ENCODE measurements at regions not wholly inside any gene's neighbourhood (a gene's known extent, or its start where the extent isn't known, plus 50 kb on each side); places are given as distances from the start of the nearest gene placed in this dataset.

DNA sequence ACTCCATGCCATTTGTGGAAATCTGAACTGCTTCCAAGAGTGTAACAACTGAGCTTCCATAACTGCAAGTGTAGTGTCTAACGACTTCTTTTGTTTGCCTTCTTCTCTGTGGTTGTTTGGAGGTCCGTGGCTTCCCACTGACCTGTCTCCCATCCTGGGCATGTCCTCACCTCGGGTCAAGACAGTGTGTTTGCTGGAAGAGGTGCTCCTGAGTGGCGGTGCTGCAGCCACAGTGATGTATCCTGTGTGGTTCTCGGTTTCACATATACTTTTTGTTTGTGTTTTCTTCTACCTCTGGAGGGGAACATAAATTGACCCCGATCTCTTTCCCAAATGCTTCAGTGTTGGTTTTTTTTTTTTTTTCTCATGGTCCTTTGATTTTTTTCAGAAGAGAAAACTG, 84.7 kb upstream of the NPVF start:
- TF ChIP-seq CTCF (conservative IDR thresholded peaks at IDR 0.05; ENCODE audit: control insufficient read depth, insufficient read depth, low read depth, low read length): no peak
- DNase-seq (ENCODE audit: low read depth): no peak
- H3K4me3 ChIP-seq (ENCODE audit: control insufficient read depth, low read depth, low read length): no peak overlapping the region

DNA sequence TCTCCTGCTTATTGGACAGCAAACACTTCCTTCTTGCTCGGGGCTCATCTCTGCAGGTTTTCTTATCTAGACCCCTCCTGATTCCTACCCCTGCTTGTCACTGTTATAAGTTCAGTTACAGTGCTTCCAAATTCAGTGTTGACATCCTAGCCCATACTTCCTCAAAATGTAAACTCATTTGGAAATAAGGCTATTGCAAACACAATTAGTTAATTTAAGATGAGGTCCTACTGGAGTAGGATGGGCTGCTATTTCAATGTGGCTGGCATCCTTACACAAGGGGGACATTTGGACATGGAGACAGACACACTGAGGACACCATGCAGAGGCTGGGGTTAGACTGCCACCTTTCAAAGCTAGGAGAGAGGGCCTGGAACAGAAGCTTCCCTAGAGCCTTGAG, 85.2 kb upstream of the NPVF start:
- H3K4me3 ChIP-seq (ENCODE audit: control insufficient read depth, low read depth, low read length): no peak overlapping the region
- TF ChIP-seq CTCF (conservative IDR thresholded peaks at IDR 0.05; ENCODE audit: control insufficient read depth, insufficient read depth, low read depth, low read length): no peak
- DNase-seq (ENCODE audit: low read depth): no peak

- DNase-seq (ENCODE audit: low read depth): no peak
- TF ChIP-seq CTCF (conservative IDR thresholded peaks at IDR 0.05; ENCODE audit: control insufficient read depth, insufficient read depth, low read depth, low read length): no peak
- no peak overlapping the region for H3K4me3 ChIP-seq (ENCODE audit: control insufficient read depth, low read depth, low read length)
Measured at GRCh38 chr7:25314094-25314730, 85.9 kb upstream of the NPVF start.

DNA sequence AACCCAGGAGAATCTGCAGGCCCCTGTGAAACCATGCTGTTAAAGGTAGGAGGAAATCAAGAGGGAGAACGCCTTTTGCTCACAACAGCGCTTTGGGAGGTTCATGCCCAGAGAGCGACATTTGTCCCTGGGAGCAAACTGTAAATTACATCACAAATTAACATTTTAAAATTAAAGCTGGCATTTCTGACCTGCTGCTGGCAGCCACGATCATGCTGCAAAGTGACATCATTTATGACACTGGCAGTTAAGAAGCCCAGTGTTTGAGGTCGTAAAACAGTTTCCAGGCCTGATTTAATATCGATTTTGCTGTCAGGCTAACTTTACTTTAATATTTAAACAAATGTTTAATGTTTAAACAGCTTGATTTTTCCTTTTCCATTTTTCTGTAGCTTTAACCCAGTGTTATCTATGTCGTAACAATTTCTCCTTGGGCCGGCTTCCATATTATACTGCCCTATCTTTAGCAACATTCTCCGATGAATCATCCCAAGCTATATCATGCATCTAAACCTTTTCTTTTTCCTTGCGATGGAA, 86.5 kb upstream of the NPVF start:
- no peak overlapping the region for H3K4me3 ChIP-seq (ENCODE audit: control insufficient read depth, low read depth, low read length)
- TF ChIP-seq CTCF (conservative IDR thresholded peaks at IDR 0.05; ENCODE audit: control insufficient read depth, insufficient read depth, low read depth, low read length): no peak
- no peak for DNase-seq (ENCODE audit: low read depth)

DNA sequence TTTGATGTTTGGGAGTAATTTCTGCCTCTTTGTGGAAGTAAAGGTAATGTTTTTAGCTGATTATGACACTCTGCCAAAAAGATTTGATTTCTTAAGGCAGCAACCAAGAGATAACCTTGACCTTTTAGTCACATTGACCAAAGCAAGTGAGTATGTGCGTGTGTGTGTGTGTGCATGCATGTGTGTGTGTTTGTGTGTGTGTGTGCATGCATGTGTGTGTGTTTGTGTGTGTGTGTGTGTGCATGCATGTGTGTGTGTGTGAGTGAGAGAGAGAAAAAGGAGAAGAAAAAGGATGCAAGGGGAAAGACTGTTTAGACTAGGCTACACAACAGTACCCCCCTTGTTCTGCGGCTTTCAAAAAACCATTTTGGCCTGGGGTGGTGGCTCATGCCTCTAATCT, 88.1 kb upstream of the NPVF start:
- no peak overlapping the region for H3K4me3 ChIP-seq (ENCODE audit: control insufficient read depth, low read depth, low read length)
- no peak for TF ChIP-seq CTCF (conservative IDR thresholded peaks at IDR 0.05; ENCODE audit: control insufficient read depth, insufficient read depth, low read depth, low read length)
- no peak for DNase-seq (ENCODE audit: low read depth)

DNA sequence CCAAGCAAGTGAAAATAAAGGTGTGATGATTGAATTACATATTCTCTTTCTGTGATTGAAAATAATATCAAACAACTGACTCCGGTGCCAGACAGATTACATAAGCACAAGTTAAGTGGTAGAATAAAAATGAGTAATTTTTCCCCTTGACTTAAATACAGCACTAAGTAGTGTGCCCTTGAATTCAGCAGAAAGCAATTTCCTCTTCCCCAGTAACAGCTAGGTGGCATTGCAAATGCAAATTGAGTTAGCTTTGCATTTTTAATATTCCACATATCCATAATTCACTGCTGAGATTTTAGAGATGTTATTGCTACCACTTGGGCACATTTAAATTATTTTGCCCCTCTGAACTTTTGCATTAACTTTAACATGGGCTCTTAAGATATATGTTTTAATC, 89.8 kb upstream of the NPVF start:
- DNase-seq (ENCODE audit: low read depth): no peak
- no peak overlapping the region for H3K4me3 ChIP-seq (ENCODE audit: control insufficient read depth, low read depth, low read length)
- TF ChIP-seq CTCF (conservative IDR thresholded peaks at IDR 0.05; ENCODE audit: control insufficient read depth, insufficient read depth, low read depth, low read length): no peak

GRCh38 chr7:25319707-25320106, 91.4 kb upstream of the NPVF start:
- TF ChIP-seq CTCF (conservative IDR thresholded peaks at IDR 0.05; ENCODE audit: control insufficient read depth, insufficient read depth, low read depth, low read length): no peak
- H3K4me3 ChIP-seq (ENCODE audit: control insufficient read depth, low read depth, low read length): no peak overlapping the region
- no peak for DNase-seq (ENCODE audit: low read depth)
